GM18951 (cell line): ENCODE measurements at regions not wholly inside any gene's neighbourhood (a gene's known extent, or its start where the extent isn't known, plus 50 kb on each side); places are given as distances from the start of the nearest gene placed in this dataset.
"Not testable (repeated sequence)": the region's sequence is repeated elsewhere in the genome, so short reads cannot be mapped to it uniquely, and the experiment has no call there.

ENCODE experiments used
- POLR2A ChIP-seq: IDR thresholded peaks from 4 replicates; pipeline ENCODE4 v1.6.1; 2011; ENCODE audit warnings: mild to moderate bottlenecking; ENCODE audit not compliant: insufficient read length, insufficient read depth; ENCODE audit errors: extremely low read depth
- in situ Hi-C: fragments of 300-500 bp; cut with MboI; formaldehyde crosslinking; loops from one replicate; pipeline ENCODE4 v1.12.0; 2022; ENCODE audit warnings: low sequenced_read_pairs, mixed read lengths, inconsistent platforms; ENCODE audit not compliant: unreplicated experiment

DNA sequence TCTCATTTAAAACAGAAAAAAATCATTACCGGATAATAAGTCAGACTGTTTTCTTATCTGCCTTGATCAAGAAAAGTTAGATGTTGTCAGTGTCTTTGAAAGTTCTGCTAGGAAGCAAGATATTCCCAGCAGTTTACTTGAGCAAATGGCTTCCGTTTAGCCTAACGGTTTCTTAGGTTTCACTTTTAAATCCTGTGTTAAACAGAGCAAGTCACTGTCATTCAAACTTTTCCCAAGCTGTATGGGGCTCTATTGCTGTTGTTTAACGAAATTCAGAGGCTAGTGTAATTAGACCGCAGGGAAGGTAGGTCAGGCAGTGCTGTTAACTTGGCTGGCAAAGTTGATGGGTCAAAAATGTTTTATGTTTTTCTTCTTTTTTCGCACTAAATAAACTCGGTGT lies 80.3 kb upstream of the NEIL3 start:
- in situ Hi-C loops: no loop called here
- TF ChIP-seq POLR2A: no peak

DNA sequence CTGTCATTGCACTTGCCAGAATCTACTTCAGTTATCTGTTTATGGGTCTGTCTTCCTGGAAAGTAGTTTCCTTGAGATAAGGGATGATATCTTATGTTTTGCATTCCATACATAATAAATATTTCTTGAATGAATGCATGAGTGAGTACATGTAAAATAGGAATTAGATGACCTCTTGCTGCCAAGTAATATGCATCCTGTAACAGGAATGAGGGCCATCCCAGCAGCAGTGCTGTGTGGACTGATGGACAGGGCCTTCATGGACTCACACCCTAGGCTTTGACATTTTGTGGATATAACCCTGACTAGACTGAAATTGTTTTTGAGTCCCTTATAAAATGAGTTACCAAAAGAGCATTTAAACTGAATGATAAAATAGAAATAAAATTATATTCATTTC lies 77.2 kb upstream of the NEIL3 start:
- no peak for TF ChIP-seq POLR2A
- in situ Hi-C loops: no loop called here

GRCh38 chr4:177235026-177235425 lies 74.6 kb upstream of the NEIL3 start:
- in situ Hi-C loops: no loop called here
- TF ChIP-seq POLR2A: no peak

DNA sequence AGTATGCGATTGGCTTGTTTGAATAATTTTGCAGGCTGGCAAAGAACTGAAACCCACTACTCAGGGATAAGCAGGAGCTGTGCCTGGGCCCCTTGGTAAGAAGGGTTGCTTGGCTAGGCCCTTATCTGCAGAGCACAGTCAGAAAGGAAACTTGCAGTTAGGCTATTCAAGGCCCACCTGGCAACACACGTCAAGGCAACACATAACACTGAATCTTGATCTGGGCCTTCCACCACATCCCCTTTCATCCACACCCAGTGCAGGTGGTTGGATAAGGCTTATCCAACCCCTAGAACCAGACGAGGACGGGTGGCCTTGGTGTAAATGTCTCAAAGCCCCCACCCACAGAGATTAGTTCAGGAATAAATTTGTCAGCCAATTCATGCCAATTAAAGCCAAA lies 72.8 kb upstream of the NEIL3 start:
- no peak for TF ChIP-seq POLR2A
- in situ Hi-C loops: no loop called here

- in situ Hi-C loops: no loop called here
- no peak for TF ChIP-seq POLR2A
Measured at GRCh38 chr4:177237291-177237690, 72.4 kb upstream of the NEIL3 start.

DNA sequence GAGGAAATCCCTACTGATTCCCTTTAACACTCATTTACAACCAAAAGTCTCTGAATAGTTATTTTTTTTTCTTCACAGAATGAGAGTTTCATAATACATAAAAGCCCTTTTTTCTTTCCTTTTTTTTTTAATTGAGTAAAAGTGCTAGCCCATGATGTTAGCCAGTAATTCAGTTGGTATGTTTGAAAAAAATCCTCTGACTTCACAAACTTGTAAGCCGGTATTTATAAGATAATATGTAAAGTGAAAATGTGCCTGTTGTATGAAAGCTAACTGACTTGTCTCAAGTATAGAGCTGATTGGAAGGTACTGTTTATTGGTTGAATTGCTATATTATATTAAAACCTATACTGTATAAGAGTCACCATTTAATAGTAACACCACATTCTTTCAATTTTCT lies 70.2 kb upstream of the NEIL3 start:
- in situ Hi-C loops: no loop called here
- TF ChIP-seq POLR2A: no peak

GRCh38 chr4:177239878-177240277 lies 69.8 kb upstream of the NEIL3 start:
- TF ChIP-seq POLR2A: no peak
- in situ Hi-C loops: no loop called here

DNA sequence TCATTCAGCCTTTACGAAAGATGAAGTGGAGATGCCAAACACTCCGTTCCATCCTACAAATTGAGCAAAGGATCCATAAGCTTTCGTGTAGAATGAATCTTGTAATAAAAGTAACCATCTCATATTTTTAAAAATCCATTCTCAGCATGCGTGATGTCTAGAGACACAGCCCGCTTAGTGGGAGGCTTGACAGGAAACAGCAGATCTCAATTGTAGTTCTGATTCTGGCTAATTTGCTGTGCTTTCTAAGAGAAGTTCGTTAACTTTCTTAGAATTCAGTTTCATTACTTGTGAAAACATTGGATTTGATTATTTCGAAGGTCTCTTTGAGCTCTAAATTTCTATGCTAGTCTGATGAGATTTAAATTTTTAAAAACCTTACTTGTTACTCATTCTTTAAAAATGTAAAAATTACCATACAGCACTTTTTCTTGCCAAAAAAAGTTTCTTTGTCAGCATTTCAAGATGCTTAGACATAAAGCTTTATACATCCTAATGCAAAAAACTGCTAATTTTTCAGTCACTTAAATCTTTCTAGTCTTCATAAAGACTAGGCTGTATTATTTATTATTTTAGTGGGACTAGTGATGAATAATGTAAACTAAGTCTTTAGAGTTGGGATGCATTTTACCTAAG lies 66.9 kb upstream of the NEIL3 start:
- in situ Hi-C loops: no loop called here
- TF ChIP-seq POLR2A: no peak

GRCh38 chr4:177246641-177247584 lies 62.8 kb upstream of the NEIL3 start:
- no peak for TF ChIP-seq POLR2A
- in situ Hi-C loops: no loop called here

DNA sequence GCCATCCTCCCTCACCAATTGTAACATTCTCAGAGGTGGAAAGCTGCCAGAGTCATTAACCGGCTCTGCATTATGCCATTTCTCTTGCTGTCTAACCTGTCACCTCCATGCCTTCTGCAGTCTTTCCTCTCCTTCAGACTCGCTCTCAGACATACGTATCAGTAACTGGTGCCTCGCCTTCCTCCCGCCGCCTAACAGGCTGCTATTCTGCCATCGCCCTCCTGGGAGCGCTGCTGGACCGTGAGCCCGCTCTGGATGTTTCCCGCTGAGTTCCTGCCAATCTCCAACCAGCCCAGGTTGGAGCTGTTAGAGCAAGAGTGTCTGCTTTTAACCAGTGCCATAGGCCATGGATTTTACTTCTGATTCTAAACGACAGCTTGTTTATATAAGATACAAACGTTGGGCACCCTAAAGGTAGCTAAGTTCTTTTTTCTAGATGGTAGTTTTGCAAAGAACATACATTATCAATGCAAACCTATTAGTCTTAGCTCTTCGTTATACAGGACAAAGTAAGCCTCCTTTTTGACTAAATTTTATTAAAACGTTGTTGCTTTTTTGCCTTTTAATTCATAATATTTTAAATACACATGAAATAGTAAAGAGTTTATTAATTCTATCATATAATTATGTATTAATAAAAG lies 59.5 kb upstream of the NEIL3 start:
- in situ Hi-C loops: no loop called here
- TF ChIP-seq POLR2A: no peak

DNA sequence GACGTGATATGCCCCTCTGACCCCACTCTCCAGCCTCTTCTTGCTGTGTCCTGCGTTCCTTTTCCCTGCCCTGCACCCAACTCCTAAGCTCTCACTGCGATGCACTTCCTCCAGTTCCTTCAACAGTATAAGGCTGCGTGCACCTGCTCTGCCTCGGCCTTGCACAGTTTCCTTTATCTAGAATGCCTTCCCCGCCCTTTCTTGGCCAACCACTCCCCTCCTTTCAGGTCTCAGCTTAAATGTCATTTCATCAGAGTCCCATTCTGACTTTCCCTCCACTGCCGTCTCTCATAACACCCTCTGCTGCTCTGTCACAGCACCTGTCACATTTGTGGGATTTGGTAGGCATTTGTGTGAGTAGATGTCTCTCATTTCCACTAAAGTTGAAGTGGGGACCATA lies 58.4 kb upstream of the NEIL3 start:
- TF ChIP-seq POLR2A: no peak
- in situ Hi-C loops: no loop called here

DNA sequence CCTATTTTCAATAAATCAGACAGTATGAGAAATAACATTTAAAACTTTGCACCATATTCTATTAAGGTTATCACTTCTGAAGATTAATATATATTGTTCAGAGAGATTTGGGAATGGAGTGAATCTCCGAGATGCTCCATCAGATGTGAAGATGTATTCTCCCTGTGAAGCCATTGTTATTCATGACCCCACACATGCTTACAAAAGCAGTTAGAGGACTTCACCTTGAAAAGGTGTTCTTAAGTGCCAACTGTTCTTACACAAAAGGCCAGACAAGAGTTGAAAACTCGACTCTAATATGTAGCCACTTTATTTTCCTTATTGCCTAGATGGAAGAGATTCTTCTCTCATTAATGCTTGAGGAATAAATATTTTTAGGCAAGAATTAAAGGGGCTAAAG lies 54.3 kb upstream of the NEIL3 start:
- in situ Hi-C loops: no loop called here
- no peak for TF ChIP-seq POLR2A

DNA sequence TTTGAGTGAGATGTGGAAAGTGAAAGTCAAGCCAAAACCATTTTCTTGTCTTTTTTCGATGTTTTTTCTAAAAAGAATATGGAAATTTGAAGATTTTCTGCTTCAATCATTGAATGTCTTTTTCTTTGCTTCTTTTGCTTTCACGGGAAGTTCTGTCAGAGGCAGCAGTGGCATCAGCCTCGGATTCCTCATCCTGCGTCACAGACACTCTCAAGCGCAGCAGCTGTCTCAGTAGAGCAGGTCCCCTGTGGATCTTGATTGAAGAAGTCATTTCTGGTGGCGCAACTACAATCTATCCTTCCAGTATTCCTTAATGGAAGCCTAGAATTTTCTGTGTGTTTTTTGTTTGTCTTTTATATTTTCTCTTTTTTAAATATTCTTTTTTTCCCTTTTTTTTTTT lies 52.7 kb upstream of the NEIL3 start:
- in situ Hi-C loops: no loop called here
- TF ChIP-seq POLR2A: no peak

- in situ Hi-C loops: not testable (repeated sequence)
Measured at GRCh38 chr4:177259466-177259865, 50.2 kb upstream of the NEIL3 start.
